Prostate gland (tissue), 2 donors: ENCODE measurements at regions not wholly inside any gene's neighbourhood (a gene's known extent, or its start where the extent isn't known, plus 50 kb on each side); places are given as distances from the start of the nearest gene placed in this dataset.
"Not testable (repeated sequence)": the region's sequence is repeated elsewhere in the genome, so short reads cannot be mapped to it uniquely, and the experiment has no call there.

Experiments
- CTCF ChIP-seq, 4 experiments: fragments of 200-600 bp in 2 of 4; fragments of 450-650 bp in 2 of 4; sonication (generic) in 2 of 4; IDR thresholded peaks; 1 replicate in 3 of 4; 2 replicates in 1 of 4; pipeline ENCODE4 v1.5.1; 2016 to 2019; ENCODE audit warnings: antibody characterized with exemption in 4 of 4, mild to moderate bottlenecking in 2 of 4, moderate library complexity in 2 of 4
- POLR2A ChIP-seq: fragments of 450-650 bp; IDR thresholded peaks from one replicate; pipeline ENCODE4 v1.6.1; 2016; ENCODE audit warnings: antibody characterized with exemption, mild to moderate bottlenecking
- POLR2AphosphoS5 ChIP-seq: sonication (generic); formaldehyde crosslinking; IDR thresholded peaks from one replicate; pipeline ENCODE4 v1.6.1; 2017; ENCODE audit warnings: antibody characterized with exemption

- TF ChIP-seq CTCF (IDR thresholded peaks at IDR 0.05); POLR2A; POLR2AphosphoS5: not testable (repeated sequence)
Observed at GRCh38 chr5:60041996-60042664, 148.6 kb upstream of the PDE4D start.
